ENCODE measurements at regions not wholly inside any gene's neighbourhood (a gene's known extent, or its start where the extent isn't known, plus 50 kb on each side); places are given as distances from the start of the nearest gene placed in this dataset.

GRCh38 chr21:21734088-21734487, 735.9 kb downstream of the NCAM2 start:
- H3K79me2 ChIP-seq (ENCODE audit: low read depth): no peaks in the 10 kb centered on the region
- POLR2A ChIA-PET (ENCODE audit: unreplicated experiment): no interaction called here
- TF ChIP-seq EZH2 (IDR thresholded peaks at IDR 0.05; ENCODE audit: low read depth) (no peak), CTCF (conservative IDR thresholded peaks at IDR 0.05) (no peak)
- no peaks in the 10 kb centered on the region for H3K9me3 ChIP-seq (ENCODE audit: insufficient read depth, low read depth)
- no peaks in the 10 kb centered on the region for H3K36me3 ChIP-seq (ENCODE audit: low read depth)
- H3K9me2 ChIP-seq (ENCODE audit: insufficient read depth): no peaks in the 10 kb centered on the region
- intact Hi-C loops (cut with micrococcal nuclease; ENCODE audit: unreplicated experiment): no loop called here
- H3K4me3 ChIP-seq: no peak overlapping the region
- H4K20me1 ChIP-seq (ENCODE audit: insufficient read depth): no peaks in the 10 kb centered on the region
- CTCF ChIA-PET: no interaction called here
- H3K27ac ChIP-seq: no peak overlapping the region
- BruUV-seq (replicated peaks): no TSS peak
- H3K4me1 ChIP-seq (replicated peaks; ENCODE audit: insufficient read depth): no peaks in the 10 kb centered on the region
- no peak for DNase-seq
- H3F3A ChIP-seq (ENCODE audit: insufficient read depth, low read depth): no peaks in the 10 kb centered on the region
- no peak overlapping the region for H2AFZ ChIP-seq
- no peak overlapping the region for H3K4me2 ChIP-seq
- no peaks in the 10 kb centered on the region for H3K27me3 ChIP-seq (ENCODE audit: insufficient read depth, low read depth)

- H3K27ac ChIP-seq: no peak overlapping the region
- no peaks in the 10 kb centered on the region for H3K27me3 ChIP-seq (ENCODE audit: insufficient read depth, low read depth)
- no TSS peak for BruUV-seq (replicated peaks)
- CTCF ChIA-PET: no interaction called here
- no peak for DNase-seq
- H4K20me1 ChIP-seq (ENCODE audit: insufficient read depth): no peaks in the 10 kb centered on the region
- no peak overlapping the region for H2AFZ ChIP-seq
- intact Hi-C loops (cut with micrococcal nuclease; ENCODE audit: unreplicated experiment): no loop called here
- no peak for TF ChIP-seq EZH2 (IDR thresholded peaks at IDR 0.05; ENCODE audit: low read depth)
- TF ChIP-seq CTCF (conservative IDR thresholded peaks at IDR 0.05): no peak
- no peaks in the 10 kb centered on the region for H3F3A ChIP-seq (ENCODE audit: insufficient read depth, low read depth)
- POLR2A ChIA-PET (ENCODE audit: unreplicated experiment): no interaction called here
- H3K79me2 ChIP-seq (ENCODE audit: low read depth): no peaks in the 10 kb centered on the region
- H3K4me3 ChIP-seq: no peak overlapping the region
- H3K4me1 ChIP-seq (replicated peaks; ENCODE audit: insufficient read depth): no peaks in the 10 kb centered on the region
- H3K9me2 ChIP-seq (ENCODE audit: insufficient read depth): no peaks in the 10 kb centered on the region
- no peaks in the 10 kb centered on the region for H3K9me3 ChIP-seq (ENCODE audit: insufficient read depth, low read depth)
- H3K4me2 ChIP-seq: no peak overlapping the region
- H3K36me3 ChIP-seq (ENCODE audit: low read depth): no peaks in the 10 kb centered on the region
Observed at GRCh38 chr21:21737186-21737585, 739.0 kb downstream of the NCAM2 start.

GRCh38 chr21:21740207-21740606, 742.0 kb downstream of the NCAM2 start:
- H2AFZ ChIP-seq: no peak overlapping the region
- ChIA-PET POLR2A (ENCODE audit: unreplicated experiment) (no interaction called here), CTCF (no interaction called here)
- TF ChIP-seq EZH2 (IDR thresholded peaks at IDR 0.05; ENCODE audit: low read depth) (no peak), CTCF (conservative IDR thresholded peaks at IDR 0.05) (no peak)
- no peaks in the 10 kb centered on the region for H3K9me2 ChIP-seq (ENCODE audit: insufficient read depth)
- H3K4me3 ChIP-seq: no peak overlapping the region
- H3F3A ChIP-seq (ENCODE audit: insufficient read depth, low read depth): no peaks in the 10 kb centered on the region
- no peak for DNase-seq
- intact Hi-C loops (cut with micrococcal nuclease; ENCODE audit: unreplicated experiment): no loop called here
- H3K4me2 ChIP-seq: no peak overlapping the region
- no TSS peak for BruUV-seq (replicated peaks)
- H3K79me2 ChIP-seq (ENCODE audit: low read depth): no peaks in the 10 kb centered on the region
- H4K20me1 ChIP-seq (ENCODE audit: insufficient read depth): no peaks in the 10 kb centered on the region
- H3K27me3 ChIP-seq (ENCODE audit: insufficient read depth, low read depth): no peaks in the 10 kb centered on the region
- no peaks in the 10 kb centered on the region for H3K36me3 ChIP-seq (ENCODE audit: low read depth)
- no peaks in the 10 kb centered on the region for H3K4me1 ChIP-seq (replicated peaks; ENCODE audit: insufficient read depth)
- no peaks in the 10 kb centered on the region for H3K9me3 ChIP-seq (ENCODE audit: insufficient read depth, low read depth)
- H3K27ac ChIP-seq: no peak overlapping the region
